ENCODE measurements at regions not wholly inside any gene's neighbourhood (a gene's known extent, or its start where the extent isn't known, plus 50 kb on each side); places are given as distances from the start of the nearest gene placed in this dataset.

DNA sequence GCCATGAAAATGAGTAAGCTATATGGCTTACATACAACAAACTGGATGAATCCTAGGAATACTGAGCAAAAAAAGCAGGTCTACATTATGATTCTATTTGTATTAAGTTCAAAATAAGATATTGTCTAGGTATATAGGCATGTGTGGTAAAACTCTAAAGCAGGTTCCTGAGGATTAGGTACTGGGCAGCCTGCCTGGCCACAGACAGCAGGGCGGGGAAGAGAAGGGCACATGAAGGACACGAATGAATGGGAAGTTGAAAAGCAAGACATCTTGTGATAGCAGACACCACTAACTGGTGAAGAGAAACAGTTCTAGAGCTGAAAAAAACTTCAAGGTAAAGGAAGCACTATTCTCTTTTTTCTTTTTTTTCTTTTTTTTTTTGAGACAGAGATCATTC lies 72.6 kb upstream of the SLC4A11 start:
- H3K36me3 Mint-ChIP-seq (ENCODE audit: low read depth), result peaks cover 64% of the 10 kb centered on the region
- H3K27ac Mint-ChIP-seq, result no peak overlapping the region
- WGBS, 2 experiments (ENCODE audit: insufficient coverage in 1 of 2, insufficient read length in 1 of 2), result 88 to 100% methylated on average over 2 of the region's 2 CpGs
- H3K4me1 ChIP-seq (ENCODE audit: control insufficient read depth, insufficient read depth, low read length), result no peaks in the 10 kb centered on the region
- no peaks in the 10 kb centered on the region for H3K4me1 Mint-ChIP-seq
- no peak overlapping the region for H3K27ac ChIP-seq (ENCODE audit: low read depth, low read length)
- H3K9ac ChIP-seq (ENCODE audit: extremely low read depth, low read length, poor library complexity, severe bottlenecking), result no peak overlapping the region
- H3K4me3 ChIP-seq (ENCODE audit: low read length), result no peak overlapping the region
- no peaks in the 10 kb centered on the region for H3K27me3 ChIP-seq (ENCODE audit: control insufficient read depth, insufficient read depth, low read length, poor library complexity, severe bottlenecking)
- no peaks in the 10 kb centered on the region for H3K9me3 ChIP-seq (ENCODE audit: control insufficient read depth, low read length)
- no peak for DNase-seq
- H3K36me3 ChIP-seq (ENCODE audit: control insufficient read depth, insufficient read depth, low read length), result peaks cover 64% of the 10 kb centered on the region
- H3K27me3 Mint-ChIP-seq (ENCODE audit: insufficient read depth), result no peaks in the 10 kb centered on the region
- H3K9me3 Mint-ChIP-seq, result no peaks in the 10 kb centered on the region
- no peak overlapping the region for H3K4me3 Mint-ChIP-seq
- no peak for TF ChIP-seq CTCF (conservative IDR thresholded peaks at IDR 0.05)

DNA sequence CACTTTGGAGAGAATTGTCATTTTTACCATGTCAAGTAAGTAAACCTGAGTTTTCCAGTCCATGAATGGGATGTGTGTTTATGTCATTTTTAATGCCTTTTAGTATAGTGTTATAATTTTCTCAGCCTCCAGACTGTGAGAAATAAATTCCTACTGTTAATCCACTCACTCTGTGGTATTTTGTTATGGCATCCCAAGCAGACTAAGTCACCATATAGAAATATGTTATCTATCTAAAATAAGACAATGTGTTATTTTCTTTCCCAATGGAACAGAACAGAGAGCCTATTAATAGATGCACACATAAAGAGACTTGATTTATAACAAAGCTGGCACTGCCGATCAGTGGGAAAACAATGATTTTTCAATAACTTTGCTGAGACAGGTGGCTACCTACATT lies 70.2 kb upstream of the SLC4A11 start:
- Mint-ChIP-seq H3K36me3 (ENCODE audit: low read depth) (peaks cover 63% of the 10 kb centered on the region), H3K4me1 (no peaks in the 10 kb centered on the region), H3K4me3 (no peak overlapping the region), H3K27ac (no peak overlapping the region), H3K27me3 (ENCODE audit: insufficient read depth) (no peaks in the 10 kb centered on the region), H3K9me3 (no peaks in the 10 kb centered on the region)
- TF ChIP-seq CTCF (conservative IDR thresholded peaks at IDR 0.05), result no peak
- no peak overlapping the region for H3K27ac ChIP-seq (ENCODE audit: low read depth, low read length)
- no peak for DNase-seq
- H3K27me3 ChIP-seq (ENCODE audit: control insufficient read depth, insufficient read depth, low read length, poor library complexity, severe bottlenecking), result no peaks in the 10 kb centered on the region
- no peaks in the 10 kb centered on the region for H3K9me3 ChIP-seq (ENCODE audit: control insufficient read depth, low read length)
- H3K9ac ChIP-seq (ENCODE audit: extremely low read depth, low read length, poor library complexity, severe bottlenecking), result no peak overlapping the region
- H3K4me1 ChIP-seq (ENCODE audit: control insufficient read depth, insufficient read depth, low read length), result no peaks in the 10 kb centered on the region
- 100% methylated on average over 1 of the region's 1 CpG for WGBS, 2 experiments (ENCODE audit: insufficient coverage in 1 of 2, insufficient read length in 1 of 2)
- peaks cover 53% of the 10 kb centered on the region for H3K36me3 ChIP-seq (ENCODE audit: control insufficient read depth, insufficient read depth, low read length)
- no peak overlapping the region for H3K4me3 ChIP-seq (ENCODE audit: low read length)

- H3K9me3 Mint-ChIP-seq, result no peaks in the 10 kb centered on the region
- peaks cover 53% of the 10 kb centered on the region for H3K36me3 ChIP-seq (ENCODE audit: control insufficient read depth, insufficient read depth, low read length)
- H3K27me3 Mint-ChIP-seq (ENCODE audit: insufficient read depth), result no peaks in the 10 kb centered on the region
- DNase-seq, result no peak
- WGBS, 2 experiments (ENCODE audit: insufficient coverage in 1 of 2, insufficient read length in 1 of 2), result 98 to 100% methylated on average over 1 to 2 of the region's 2 CpGs
- no peak for TF ChIP-seq CTCF (conservative IDR thresholded peaks at IDR 0.05)
- H3K9me3 ChIP-seq (ENCODE audit: control insufficient read depth, low read length), result no peaks in the 10 kb centered on the region
- no peaks in the 10 kb centered on the region for H3K4me1 Mint-ChIP-seq
- no peaks in the 10 kb centered on the region for H3K4me1 ChIP-seq (ENCODE audit: control insufficient read depth, insufficient read depth, low read length)
- H3K9ac ChIP-seq (ENCODE audit: extremely low read depth, low read length, poor library complexity, severe bottlenecking), result no peak overlapping the region
- H3K4me3 Mint-ChIP-seq, result no peak overlapping the region
- no peak overlapping the region for H3K27ac ChIP-seq (ENCODE audit: low read depth, low read length)
- no peaks in the 10 kb centered on the region for H3K27me3 ChIP-seq (ENCODE audit: control insufficient read depth, insufficient read depth, low read length, poor library complexity, severe bottlenecking)
- no peak overlapping the region for H3K27ac Mint-ChIP-seq
- H3K36me3 Mint-ChIP-seq (ENCODE audit: low read depth), result peaks cover 59% of the 10 kb centered on the region
- H3K4me3 ChIP-seq (ENCODE audit: low read length), result no peak overlapping the region
These were observed 68.7 kb upstream of the SLC4A11 start for GRCh38 chr20:3307725-3308124.

Data from endodermal cell (in vitro differentiated cells).